ENCODE measurements at regions not wholly inside any gene's neighbourhood (a gene's known extent, or its start where the extent isn't known, plus 50 kb on each side); places are given as distances from the start of the nearest gene placed in this dataset.

DNA sequence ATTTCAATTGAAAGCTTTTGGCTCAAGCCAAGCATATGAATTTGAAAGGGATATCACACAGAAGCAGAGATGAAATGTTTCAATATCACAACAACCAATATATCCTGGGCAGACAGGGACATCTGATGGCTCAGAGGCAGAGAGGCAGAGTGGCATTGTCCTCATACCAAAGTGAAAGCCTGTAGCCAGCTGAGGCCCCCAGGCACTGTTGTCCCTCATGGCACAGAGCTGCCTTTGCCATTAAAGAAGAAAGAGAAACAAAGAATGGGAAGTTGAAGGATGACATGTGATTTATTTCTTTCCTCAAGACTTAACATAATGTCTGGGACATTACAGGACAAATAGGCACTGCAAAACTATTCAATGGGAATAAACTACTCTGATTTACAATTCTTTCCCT lies 504.3 kb upstream of the PCDH15 start (continued):
- TF ChIP-seq MAFK (IDR thresholded peaks at IDR 0.05; ENCODE audit: low read depth, low read length) = no peak
- TF ChIP-seq JUN (IDR thresholded peaks at IDR 0.05; ENCODE audit: low read depth, low read length) = no peak
- no peak for TF ChIP-seq CHD2 (IDR thresholded peaks at IDR 0.05; ENCODE audit: low read length)
- no peak for TF ChIP-seq CREB1 (IDR thresholded peaks at IDR 0.05)
- TF ChIP-seq, protein P1, sequence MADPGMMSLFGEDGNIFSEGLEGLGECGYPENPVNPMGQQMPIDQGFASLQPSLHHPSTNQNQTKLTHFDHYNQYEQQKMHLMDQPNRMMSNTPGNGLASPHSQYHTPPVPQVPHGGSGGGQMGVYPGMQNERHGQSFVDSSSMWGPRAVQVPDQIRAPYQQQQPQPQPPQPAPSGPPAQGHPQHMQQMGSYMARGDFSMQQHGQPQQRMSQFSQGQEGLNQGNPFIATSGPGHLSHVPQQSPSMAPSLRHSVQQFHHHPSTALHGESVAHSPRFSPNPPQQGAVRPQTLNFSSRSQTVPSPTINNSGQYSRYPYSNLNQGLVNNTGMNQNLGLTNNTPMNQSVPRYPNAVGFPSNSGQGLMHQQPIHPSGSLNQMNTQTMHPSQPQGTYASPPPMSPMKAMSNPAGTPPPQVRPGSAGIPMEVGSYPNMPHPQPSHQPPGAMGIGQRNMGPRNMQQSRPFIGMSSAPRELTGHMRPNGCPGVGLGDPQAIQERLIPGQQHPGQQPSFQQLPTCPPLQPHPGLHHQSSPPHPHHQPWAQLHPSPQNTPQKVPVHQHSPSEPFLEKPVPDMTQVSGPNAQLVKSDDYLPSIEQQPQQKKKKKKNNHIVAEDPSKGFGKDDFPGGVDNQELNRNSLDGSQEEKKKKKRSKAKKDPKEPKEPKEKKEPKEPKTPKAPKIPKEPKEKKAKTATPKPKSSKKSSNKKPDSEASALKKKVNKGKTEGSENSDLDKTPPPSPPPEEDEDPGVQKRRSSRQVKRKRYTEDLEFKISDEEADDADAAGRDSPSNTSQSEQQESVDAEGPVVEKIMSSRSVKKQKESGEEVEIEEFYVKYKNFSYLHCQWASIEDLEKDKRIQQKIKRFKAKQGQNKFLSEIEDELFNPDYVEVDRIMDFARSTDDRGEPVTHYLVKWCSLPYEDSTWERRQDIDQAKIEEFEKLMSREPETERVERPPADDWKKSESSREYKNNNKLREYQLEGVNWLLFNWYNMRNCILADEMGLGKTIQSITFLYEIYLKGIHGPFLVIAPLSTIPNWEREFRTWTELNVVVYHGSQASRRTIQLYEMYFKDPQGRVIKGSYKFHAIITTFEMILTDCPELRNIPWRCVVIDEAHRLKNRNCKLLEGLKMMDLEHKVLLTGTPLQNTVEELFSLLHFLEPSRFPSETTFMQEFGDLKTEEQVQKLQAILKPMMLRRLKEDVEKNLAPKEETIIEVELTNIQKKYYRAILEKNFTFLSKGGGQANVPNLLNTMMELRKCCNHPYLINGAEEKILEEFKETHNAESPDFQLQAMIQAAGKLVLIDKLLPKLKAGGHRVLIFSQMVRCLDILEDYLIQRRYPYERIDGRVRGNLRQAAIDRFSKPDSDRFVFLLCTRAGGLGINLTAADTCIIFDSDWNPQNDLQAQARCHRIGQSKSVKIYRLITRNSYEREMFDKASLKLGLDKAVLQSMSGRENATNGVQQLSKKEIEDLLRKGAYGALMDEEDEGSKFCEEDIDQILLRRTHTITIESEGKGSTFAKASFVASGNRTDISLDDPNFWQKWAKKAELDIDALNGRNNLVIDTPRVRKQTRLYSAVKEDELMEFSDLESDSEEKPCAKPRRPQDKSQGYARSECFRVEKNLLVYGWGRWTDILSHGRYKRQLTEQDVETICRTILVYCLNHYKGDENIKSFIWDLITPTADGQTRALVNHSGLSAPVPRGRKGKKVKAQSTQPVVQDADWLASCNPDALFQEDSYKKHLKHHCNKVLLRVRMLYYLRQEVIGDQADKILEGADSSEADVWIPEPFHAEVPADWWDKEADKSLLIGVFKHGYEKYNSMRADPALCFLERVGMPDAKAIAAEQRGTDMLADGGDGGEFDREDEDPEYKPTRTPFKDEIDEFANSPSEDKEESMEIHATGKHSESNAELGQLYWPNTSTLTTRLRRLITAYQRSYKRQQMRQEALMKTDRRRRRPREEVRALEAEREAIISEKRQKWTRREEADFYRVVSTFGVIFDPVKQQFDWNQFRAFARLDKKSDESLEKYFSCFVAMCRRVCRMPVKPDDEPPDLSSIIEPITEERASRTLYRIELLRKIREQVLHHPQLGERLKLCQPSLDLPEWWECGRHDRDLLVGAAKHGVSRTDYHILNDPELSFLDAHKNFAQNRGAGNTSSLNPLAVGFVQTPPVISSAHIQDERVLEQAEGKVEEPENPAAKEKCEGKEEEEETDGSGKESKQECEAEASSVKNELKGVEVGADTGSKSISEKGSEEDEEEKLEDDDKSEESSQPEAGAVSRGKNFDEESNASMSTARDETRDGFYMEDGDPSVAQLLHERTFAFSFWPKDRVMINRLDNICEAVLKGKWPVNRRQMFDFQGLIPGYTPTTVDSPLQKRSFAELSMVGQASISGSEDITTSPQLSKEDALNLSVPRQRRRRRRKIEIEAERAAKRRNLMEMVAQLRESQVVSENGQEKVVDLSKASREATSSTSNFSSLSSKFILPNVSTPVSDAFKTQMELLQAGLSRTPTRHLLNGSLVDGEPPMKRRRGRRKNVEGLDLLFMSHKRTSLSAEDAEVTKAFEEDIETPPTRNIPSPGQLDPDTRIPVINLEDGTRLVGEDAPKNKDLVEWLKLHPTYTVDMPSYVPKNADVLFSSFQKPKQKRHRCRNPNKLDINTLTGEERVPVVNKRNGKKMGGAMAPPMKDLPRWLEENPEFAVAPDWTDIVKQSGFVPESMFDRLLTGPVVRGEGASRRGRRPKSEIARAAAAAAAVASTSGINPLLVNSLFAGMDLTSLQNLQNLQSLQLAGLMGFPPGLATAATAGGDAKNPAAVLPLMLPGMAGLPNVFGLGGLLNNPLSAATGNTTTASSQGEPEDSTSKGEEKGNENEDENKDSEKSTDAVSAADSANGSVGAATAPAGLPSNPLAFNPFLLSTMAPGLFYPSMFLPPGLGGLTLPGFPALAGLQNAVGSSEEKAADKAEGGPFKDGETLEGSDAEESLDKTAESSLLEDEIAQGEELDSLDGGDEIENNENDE (IDR thresholded peaks at IDR 0.05; ENCODE audit: insufficient replicate concordance, low read length) = no peak
- TF ChIP-seq SAP30 (IDR thresholded peaks at IDR 0.05; ENCODE audit: insufficient read depth, insufficient replicate concordance, low read length) = no peak

Measured in H1 (cell line).